AG10803 (cell line): ENCODE measurements at regions not wholly inside any gene's neighbourhood (a gene's known extent, or its start where the extent isn't known, plus 50 kb on each side); places are given as distances from the start of the nearest gene placed in this dataset.

Source experiments
- DNase-seq: peaks from one replicate; pipeline ENCODE4 v3.0.0; 2010; ENCODE audit warnings: low read depth
- H3K4me3 ChIP-seq: 2 replicates; pipeline ENCODE4 v1.5.1; 2011; ENCODE audit warnings: mild to moderate bottlenecking, low read length, control low read depth
- TF ChIP-seq, protein P1 (sequence below): conservative IDR thresholded peaks from 2 replicates; pipeline ENCODE4 v1.5.1; 2011; ENCODE audit warnings: mild to moderate bottlenecking, low read length, control low read depth, inconsistent platforms

DNA sequence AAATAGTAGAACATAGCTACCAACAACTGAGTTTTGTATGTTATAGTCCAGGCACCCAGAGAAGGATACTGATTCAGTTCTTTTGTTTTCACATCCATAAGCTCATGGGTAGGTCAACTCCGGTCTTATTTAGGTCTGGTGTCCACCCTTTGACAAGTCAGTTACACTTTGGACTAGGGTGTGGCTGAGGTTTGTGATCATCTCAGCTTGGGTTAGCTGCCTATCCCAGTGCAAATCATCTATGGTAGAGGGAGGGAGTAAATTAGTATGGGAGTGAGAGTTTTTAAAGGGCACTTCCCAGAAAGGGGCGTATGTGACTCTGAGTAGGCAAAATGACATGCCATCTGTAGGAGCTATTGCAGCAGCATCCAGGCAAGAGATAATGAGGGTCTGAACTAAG is 66.1 kb downstream of the TANC2 start:
- DNase-seq, result no peak
- TF ChIP-seq, protein P1, sequence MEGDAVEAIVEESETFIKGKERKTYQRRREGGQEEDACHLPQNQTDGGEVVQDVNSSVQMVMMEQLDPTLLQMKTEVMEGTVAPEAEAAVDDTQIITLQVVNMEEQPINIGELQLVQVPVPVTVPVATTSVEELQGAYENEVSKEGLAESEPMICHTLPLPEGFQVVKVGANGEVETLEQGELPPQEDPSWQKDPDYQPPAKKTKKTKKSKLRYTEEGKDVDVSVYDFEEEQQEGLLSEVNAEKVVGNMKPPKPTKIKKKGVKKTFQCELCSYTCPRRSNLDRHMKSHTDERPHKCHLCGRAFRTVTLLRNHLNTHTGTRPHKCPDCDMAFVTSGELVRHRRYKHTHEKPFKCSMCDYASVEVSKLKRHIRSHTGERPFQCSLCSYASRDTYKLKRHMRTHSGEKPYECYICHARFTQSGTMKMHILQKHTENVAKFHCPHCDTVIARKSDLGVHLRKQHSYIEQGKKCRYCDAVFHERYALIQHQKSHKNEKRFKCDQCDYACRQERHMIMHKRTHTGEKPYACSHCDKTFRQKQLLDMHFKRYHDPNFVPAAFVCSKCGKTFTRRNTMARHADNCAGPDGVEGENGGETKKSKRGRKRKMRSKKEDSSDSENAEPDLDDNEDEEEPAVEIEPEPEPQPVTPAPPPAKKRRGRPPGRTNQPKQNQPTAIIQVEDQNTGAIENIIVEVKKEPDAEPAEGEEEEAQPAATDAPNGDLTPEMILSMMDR, result no peak
- no peak overlapping the region for H3K4me3 ChIP-seq

DNA sequence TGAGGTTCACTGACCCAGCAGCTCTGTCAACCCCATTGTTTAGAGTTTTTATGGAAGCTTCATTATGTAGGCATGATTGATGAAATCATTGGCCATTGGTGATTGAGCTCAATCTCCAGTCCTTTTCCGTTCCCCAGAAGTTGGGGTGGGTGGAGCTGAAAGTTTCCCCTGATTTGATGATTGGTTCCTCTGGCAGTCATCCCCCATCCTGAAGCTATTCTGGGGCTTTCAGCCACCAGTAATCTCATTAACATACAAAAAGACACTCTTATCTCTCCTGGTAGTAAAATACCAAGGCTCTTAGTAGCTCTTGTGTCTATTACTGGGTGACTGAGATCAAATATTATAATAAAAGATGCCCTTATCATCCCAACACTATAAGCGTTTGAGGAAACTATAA is 67.1 kb downstream of the TANC2 start:
- no peak for DNase-seq
- TF ChIP-seq, protein P1, result no peak
- no peak overlapping the region for H3K4me3 ChIP-seq

DNA sequence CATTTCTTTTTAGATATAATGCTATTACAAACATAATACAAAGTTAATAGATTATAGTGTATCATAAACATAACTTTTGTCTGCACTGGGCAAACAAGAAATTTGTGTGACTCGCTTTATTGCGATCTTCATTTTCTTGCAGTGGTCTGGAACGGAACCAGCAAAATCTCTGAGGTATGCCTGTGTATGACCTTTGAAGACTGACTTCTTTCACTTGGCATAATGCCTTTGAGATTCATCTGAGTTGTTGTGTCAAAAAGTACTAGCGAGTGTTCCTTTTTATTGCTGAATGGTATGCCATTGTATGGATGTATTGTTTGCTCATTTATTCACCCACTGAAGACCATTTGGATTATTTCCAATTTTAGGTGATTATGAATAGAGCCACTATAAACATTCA is 69.2 kb downstream of the TANC2 start:
- peak; percentile 73 for DNase-seq
- no peak overlapping the region for H3K4me3 ChIP-seq
- TF ChIP-seq, protein P1, result no peak

DNA sequence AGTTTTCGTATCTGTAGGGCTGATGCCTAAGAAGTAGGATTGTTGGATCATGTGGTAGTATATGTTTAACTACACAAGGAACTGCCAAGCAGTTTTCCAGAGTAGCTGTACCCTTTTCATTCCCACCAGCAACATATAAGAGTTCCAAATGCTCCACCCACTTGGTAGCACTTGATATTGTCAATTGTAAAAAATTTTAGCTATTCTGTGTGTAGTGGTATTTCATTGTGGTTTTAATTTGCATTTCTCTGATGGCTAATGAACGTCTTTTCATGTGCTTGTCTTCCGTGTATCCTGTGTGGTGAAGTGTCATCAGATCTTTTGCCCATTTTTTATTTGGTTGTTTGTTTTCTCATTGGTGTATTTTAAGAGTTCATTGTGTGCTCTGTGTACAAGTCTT is 69.7 kb downstream of the TANC2 start:
- peak; percentile 44 for DNase-seq
- H3K4me3 ChIP-seq, result no peak overlapping the region
- TF ChIP-seq, protein P1, result no peak

DNA sequence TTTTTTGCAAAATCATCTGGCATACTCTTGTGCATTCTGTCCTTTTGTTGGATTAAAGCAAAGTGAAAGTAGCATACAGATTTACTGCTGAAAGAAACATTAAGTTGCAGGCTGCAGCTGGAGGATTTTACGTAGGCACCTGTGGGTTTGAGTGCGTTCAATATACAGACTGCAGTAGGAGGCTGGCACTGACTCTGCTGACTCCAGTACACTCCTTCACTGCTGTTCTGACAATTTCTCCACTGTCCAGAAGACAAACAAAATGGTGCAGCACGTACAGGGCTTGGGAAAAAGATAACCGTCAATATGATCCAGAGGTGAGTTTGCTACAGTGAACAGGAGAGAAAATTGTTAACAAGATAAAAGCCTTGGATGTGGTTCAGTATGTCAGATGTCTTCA is 73.3 kb downstream of the TANC2 start:
- DNase-seq, result no peak
- H3K4me3 ChIP-seq, result no peak overlapping the region
- TF ChIP-seq, protein P1, result no peak

DNA sequence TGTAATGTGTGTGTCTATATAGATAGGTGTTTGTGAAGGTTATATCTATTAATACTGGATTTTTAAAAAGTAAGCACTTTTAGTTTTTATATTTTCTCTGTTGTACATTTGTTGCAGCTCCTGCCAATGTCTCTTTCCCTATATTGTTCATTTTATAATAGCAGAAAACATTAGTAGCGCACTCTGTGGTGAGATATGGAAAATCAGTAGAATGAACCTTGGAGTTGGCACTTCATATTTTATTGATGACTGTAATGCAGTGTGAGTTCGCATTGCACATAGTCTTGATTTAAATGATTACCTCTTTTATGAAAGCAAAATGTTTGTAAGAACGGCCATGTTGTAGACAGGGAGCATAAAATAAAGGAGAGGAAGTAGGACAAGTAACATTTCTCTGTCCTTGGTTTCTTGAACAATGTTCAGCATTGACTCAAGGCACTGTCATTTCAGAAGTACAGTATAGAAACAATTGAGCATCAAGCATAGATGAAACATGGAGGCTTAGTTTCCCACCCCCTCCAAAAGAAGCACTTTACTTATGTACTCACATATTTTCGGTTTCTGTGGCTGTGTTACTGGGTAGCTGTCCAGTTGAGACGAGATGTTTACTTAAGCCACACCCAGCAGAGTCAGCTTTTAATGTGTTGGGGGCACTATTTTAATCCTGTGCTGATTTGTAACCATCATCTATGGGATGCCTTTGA is 74.0 kb downstream of the TANC2 start:
- no peak overlapping the region for H3K4me3 ChIP-seq
- DNase-seq, result peak; percentile 57
- TF ChIP-seq, protein P1, result no peak

DNA sequence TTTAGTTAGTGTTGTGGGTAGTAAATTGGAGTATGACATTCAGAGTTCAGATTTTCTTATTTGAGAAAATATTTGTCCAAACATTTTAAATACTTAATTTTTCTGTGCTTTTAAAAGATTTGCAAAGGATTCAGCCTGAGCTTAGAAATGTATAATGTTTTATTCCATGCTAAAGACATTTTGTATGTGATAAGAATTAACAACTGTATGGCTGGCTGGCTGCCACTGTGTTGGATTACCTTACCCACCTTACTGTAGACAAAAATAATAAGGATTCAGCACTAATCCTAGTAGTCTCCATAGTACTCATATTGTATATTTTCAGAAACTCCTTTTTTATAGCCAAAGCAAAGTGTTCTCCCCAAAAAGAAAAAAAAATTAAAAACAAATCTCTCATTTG is 74.8 kb downstream of the TANC2 start:
- no peak for DNase-seq
- H3K4me3 ChIP-seq, result no peak overlapping the region
- TF ChIP-seq, protein P1, result no peak
